HepG2 (cell line): ENCODE measurements at regions not wholly inside any gene's neighbourhood (a gene's known extent, or its start where the extent isn't known, plus 50 kb on each side); places are given as distances from the start of the nearest gene placed in this dataset.

Experiments used
- ATAC-seq: fragments of 200-7000 bp; cut with Tn5 transposase; 3 replicates; pipeline ENCODE4 v1.9.1; 2020; ENCODE audit warnings: mild to moderate bottlenecking, moderate library complexity
- BruUV-seq: library from RNA; stranded (reverse); fragments of 400-500 nt; replicated peaks from 2 replicates; lab custom pipeline; 2021; lab: Mats Ljungman, UMichigan
- CTCF ChIA-PET: fragments of 300-600 bp; formaldehyde crosslinking; extraction: SDS; loops from one replicate; lab custom pipeline; 2021; ENCODE audit warnings: low total read pairs, inconsistent platforms, low intra/inter-chr PET ratio; lab: Yijun Ruan, JAX
- POLR2A ChIA-PET: fragments of 350-600 bp; sonication (Branson Sonifier 250); formaldehyde crosslinking; loops from one replicate; lab custom pipeline; 2020; ENCODE audit warnings: antibody characterized with exemption, inconsistent platforms; lab: Yijun Ruan, JAX
- DNase-seq: peaks from one replicate; pipeline ENCODE4 v3.0.0-alpha.2; 2015; ENCODE audit warnings: low spot score
- FAIRE-seq: peaks from 3 replicates; lab custom pipeline; 2011; peaks lifted over from hg19 to GRCh38; lab: Jason Lieb, UNC
- H2AFZ ChIP-seq: one replicate; pipeline ENCODE4 v1.6.1; 2011; ENCODE audit warnings: low read length, inconsistent platforms
- H3K27ac ChIP-seq: fragments of 300-600 bp; 3 replicates; pipeline ENCODE4 v1.8.0; 2011; ENCODE audit warnings: mixed run types, mild to moderate bottlenecking, mixed read lengths, low read length, inconsistent platforms; ENCODE audit not compliant: insufficient read depth; ENCODE audit errors: extremely low read length
- H3K27me3 ChIP-seq, 2 experiments: fragments of 200-600 bp in 1 of 2; 2 replicates in 1 of 2; 3 replicates in 1 of 2; pipeline versions ENCODE4 v1.6.0 to v1.8.0; 2011; ENCODE audit warnings: low read length in 2 of 2, mild to moderate bottlenecking in 2 of 2, moderate library complexity in 2 of 2, inconsistent platforms in 1 of 2; ENCODE audit not compliant: insufficient read depth in 2 of 2, control insufficient read depth in 1 of 2
- H3K36me3 ChIP-seq, 2 experiments: fragments of 200-600 bp in 1 of 2; replicated peaks in 1 of 2; 2 replicates in 1 of 2; 3 replicates in 1 of 2; pipeline versions ENCODE4 v1.5.1 to v1.8.0; 2011; ENCODE audit warnings: low read length in 2 of 2, inconsistent platforms in 1 of 2; ENCODE audit not compliant: insufficient read depth in 2 of 2, control insufficient read depth in 1 of 2
- H3K4me1 ChIP-seq: 2 replicates; pipeline ENCODE4 v1.5.1; 2012; ENCODE audit warnings: low read length, inconsistent platforms; ENCODE audit not compliant: insufficient read depth
- H3K4me2 ChIP-seq: 2 replicates; pipeline ENCODE4 v1.6.0; 2011; ENCODE audit warnings: low read depth, low read length, inconsistent platforms
- H3K4me3 ChIP-seq, 3 experiments: fragments of 200-600 bp in 1 of 3; sonication (generic), shearing (Covaris generic) in 1 of 3; replicated peaks in 1 of 3; 2 replicates each; pipeline ENCODE4 v1.5.1; 2011 to 2016; ENCODE audit warnings: low read length in 3 of 3, inconsistent platforms in 2 of 3, low read depth in 2 of 3, mild to moderate bottlenecking in 2 of 3, control low read depth in 1 of 3, mixed read lengths in 1 of 3; ENCODE audit not compliant: insufficient read depth in 1 of 3
- H3K79me2 ChIP-seq: one replicate; pipeline ENCODE4 v1.6.1; 2011; ENCODE audit warnings: low read length, inconsistent platforms; ENCODE audit not compliant: insufficient read depth
- H3K9ac ChIP-seq: 2 replicates; pipeline ENCODE4 v1.6.0; 2011; ENCODE audit warnings: mild to moderate bottlenecking, low read depth, low read length, inconsistent platforms; ENCODE audit not compliant: insufficient read depth
- H3K9me3 ChIP-seq: 2 replicates; pipeline ENCODE4 v1.5.1; 2012; ENCODE audit warnings: mild to moderate bottlenecking, low read length
- H4K20me1 ChIP-seq: 2 replicates; pipeline ENCODE4 v1.6.0; 2011; ENCODE audit warnings: inconsistent platforms, mild to moderate bottlenecking, low read length, moderate library complexity; ENCODE audit not compliant: insufficient read depth
- CBX2 ChIP-seq, 2 experiments: fragments of 200-600 bp in 1 of 2; sonication (generic); formaldehyde crosslinking in 1 of 2; IDR thresholded peaks; 2 replicates each; pipeline versions ENCODE4 v1.7.0 to v1.8.1; 2018 to 2022; ENCODE audit warnings: low read depth in 2 of 2, low read length in 1 of 2, mild to moderate bottlenecking in 1 of 2, missing genetic modification reagents in 1 of 2
- FOXJ3 ChIP-seq: sonication (generic); formaldehyde crosslinking; IDR thresholded peaks from 2 replicates; pipeline ENCODE4 v1.4.0; 2020; ENCODE audit warnings: missing genetic modification reagents, mild to moderate bottlenecking, borderline replicate concordance
- GLI4 ChIP-seq: sonication (generic); formaldehyde crosslinking; IDR thresholded peaks from 2 replicates; pipeline ENCODE4 v1.5.1; 2020; ENCODE audit warnings: missing genetic modification reagents, mild to moderate bottlenecking, moderate library complexity, borderline replicate concordance
- JUND ChIP-seq: sonication (generic); formaldehyde crosslinking; IDR thresholded peaks from 2 replicates; pipeline ENCODE4 v1.8.0; 2022; ENCODE audit warnings: mild to moderate bottlenecking, missing genetic modification reagents
- KAT2B ChIP-seq: fragments of 150-350 bp; IDR thresholded peaks from 2 replicates; pipeline ENCODE4 v1.6.1; 2014; ENCODE audit warnings: low read depth, low read length, borderline replicate concordance
- ZBTB3 ChIP-seq: sonication (generic); formaldehyde crosslinking; IDR thresholded peaks from 2 replicates; pipeline ENCODE4 v1.4.0; 2020; ENCODE audit warnings: low read depth, mild to moderate bottlenecking, moderate library complexity, missing genetic modification reagents, borderline replicate concordance
- ZNF263 ChIP-seq: sonication (generic); formaldehyde crosslinking; IDR thresholded peaks from 2 replicates; pipeline ENCODE4 v1.4.0; 2020; ENCODE audit warnings: missing genetic modification reagents
- ZNF354B ChIP-seq: sonication (generic); formaldehyde crosslinking; IDR thresholded peaks from 2 replicates; pipeline ENCODE4 v1.8.0; 2022; ENCODE audit warnings: mild to moderate bottlenecking, missing genetic modification reagents
- WGBS: methylation state at CpG from one replicate; pipeline ENCODE4 v1.1.6; 2017; ENCODE audit warnings: low lambda C conversion rate; 5-methylcytosine and 5-hydroxymethylcytosine counted together
- in situ Hi-C: cut with HindIII; loops from 2 replicates; pipeline ENCODE4 v1.10.0; 2017; ENCODE audit warnings: low pct_unique_long_range_greater_than_20kb; ENCODE audit not compliant: extremely low pct_ligation_motif_present
- intact Hi-C: fragments of 100-400 bp; cut with micrococcal nuclease; formaldehyde crosslinking; loops from one replicate; pipeline ENCODE4 v1.10.0; 2022; ENCODE audit not compliant: unreplicated experiment
- TF ChIP-seq, protein P1 (sequence below): sonication (generic); formaldehyde crosslinking; IDR thresholded peaks from 2 replicates; pipeline ENCODE4 v1.5.0; 2020; ENCODE audit warnings: missing genetic modification reagents

DNA sequence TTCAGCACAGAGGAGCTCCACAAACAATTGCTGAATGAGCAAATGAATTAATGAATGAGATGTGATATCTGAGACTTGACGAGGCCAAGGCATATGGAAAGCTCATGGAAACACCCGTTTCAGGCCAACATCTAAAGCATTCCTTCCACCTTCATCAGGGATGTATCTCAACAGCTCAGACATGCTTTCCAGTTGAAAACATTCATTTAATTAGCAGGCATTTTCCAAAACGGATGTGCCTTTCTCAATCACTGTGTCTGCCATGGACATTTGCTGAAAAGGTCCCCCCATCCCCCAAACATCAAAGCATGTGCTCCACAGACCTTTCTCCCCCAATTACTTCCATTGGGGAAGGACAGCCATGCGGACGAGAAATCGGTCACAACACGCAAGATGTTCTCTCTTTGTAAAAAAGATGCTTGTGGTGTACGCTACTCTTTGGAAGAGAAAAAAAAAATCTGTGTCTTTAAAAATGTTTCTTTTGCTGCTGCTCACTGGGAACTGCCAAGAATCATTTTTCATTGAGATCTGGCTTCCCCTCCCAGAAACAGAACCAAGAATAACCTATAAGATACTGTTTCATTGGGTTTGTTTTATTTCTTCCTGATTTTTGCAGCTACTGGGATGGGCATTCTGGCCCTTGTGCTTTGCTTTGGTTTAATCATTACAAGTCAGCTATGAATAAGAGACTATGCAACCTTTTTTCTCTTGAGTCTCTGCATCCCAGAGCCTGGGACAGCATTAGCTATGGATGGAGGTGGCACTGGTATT lies 528.2 kb downstream of the MED13L start:
- TF ChIP-seq FOXJ3 (CRISPR knock-in tag) (no peak), CBX2 (IDR thresholded peaks at IDR 0.05; ENCODE audit: low read depth, low read length) (no peak), CBX2 (CRISPR knock-in tag; IDR thresholded peaks at IDR 0.05; ENCODE audit: low read depth) (no peak), GLI4 (no peak), ZNF354B (CRISPR knock-in tag) (no peak), ZNF263 (no peak), KAT2B (no peak), ZBTB3 (CRISPR knock-in tag) (no peak), JUND (CRISPR knock-in tag) (no peak)
- TF ChIP-seq, protein P1, sequence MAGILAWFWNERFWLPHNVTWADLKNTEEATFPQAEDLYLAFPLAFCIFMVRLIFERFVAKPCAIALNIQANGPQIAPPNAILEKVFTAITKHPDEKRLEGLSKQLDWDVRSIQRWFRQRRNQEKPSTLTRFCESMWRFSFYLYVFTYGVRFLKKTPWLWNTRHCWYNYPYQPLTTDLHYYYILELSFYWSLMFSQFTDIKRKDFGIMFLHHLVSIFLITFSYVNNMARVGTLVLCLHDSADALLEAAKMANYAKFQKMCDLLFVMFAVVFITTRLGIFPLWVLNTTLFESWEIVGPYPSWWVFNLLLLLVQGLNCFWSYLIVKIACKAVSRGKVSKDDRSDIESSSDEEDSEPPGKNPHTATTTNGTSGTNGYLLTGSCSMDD = no peak
- no peaks in the 10 kb centered on the region for H4K20me1 ChIP-seq
- 58% methylated on average over 8 of the region's 8 CpGs for WGBS
- FAIRE-seq (no peak), ATAC-seq (no peak), DNase-seq (no peak)
- BruUV-seq = no TSS peak
- POLR2A ChIA-PET = no interaction called here
- no peaks in the 10 kb centered on the region for H3K9me3 ChIP-seq
- H3K4me3 ChIP-seq = no peak overlapping the region
- CTCF ChIA-PET = interaction anchor here (0.7 kb wide), 1 partner anchor 1081 kb away, joined by 3 read pairs; no protein-coding TSS in a partner anchor
- intact Hi-C loops (no loop called here), in situ Hi-C loops (no loop called here)
- no peak overlapping the region for H2AFZ ChIP-seq
- no peaks in the 10 kb centered on the region for H3K36me3 ChIP-seq
- H3K4me2 ChIP-seq = no peak overlapping the region
- H3K27ac ChIP-seq = no peak overlapping the region
- no peaks in the 10 kb centered on the region for H3K79me2 ChIP-seq
- no peaks in the 10 kb centered on the region for H3K27me3 ChIP-seq
- H3K4me1 ChIP-seq = no peaks in the 10 kb centered on the region
- no peak overlapping the region for H3K9ac ChIP-seq
